Islet of Langerhans (tissue), 1 donor: ENCODE measurements at regions not wholly inside any gene's neighbourhood (a gene's known extent, or its start where the extent isn't known, plus 50 kb on each side); places are given as distances from the start of the nearest gene placed in this dataset.

ENCODE experiments used
- FAIRE-seq: peaks from one replicate; lab custom pipeline; 2011; peaks lifted over from hg19 to GRCh38; lab: Jason Lieb, UNC

GRCh38 chr5:113902917-113903660, 389.6 kb downstream of the YTHDC2 start:
- FAIRE-seq = no peak

GRCh38 chr5:113909782-113910181, 396.3 kb downstream of the YTHDC2 start:
- FAIRE-seq = no peak

- FAIRE-seq = no peak
Observed at GRCh38 chr5:113917997-113918396, 404.5 kb downstream of the YTHDC2 start.

GRCh38 chr5:113922343-113922742, 408.8 kb downstream of the YTHDC2 start:
- no peak for FAIRE-seq

- FAIRE-seq = no peak
Observed at GRCh38 chr5:113935453-113935852, 422.0 kb downstream of the YTHDC2 start.

- FAIRE-seq = no peak
Observed at GRCh38 chr5:113937301-113937700, 423.8 kb downstream of the YTHDC2 start.

- FAIRE-seq = no peak
Observed at GRCh38 chr5:113939988-113940387, 421.9 kb upstream of the KCNN2 start.

- no peak for FAIRE-seq
Observed at GRCh38 chr5:113950186-113950585, 411.7 kb upstream of the KCNN2 start.

GRCh38 chr5:113965225-113965624, 396.6 kb upstream of the KCNN2 start:
- no peak for FAIRE-seq

- no peak for FAIRE-seq
Observed at GRCh38 chr5:113969901-113970300, 392.0 kb upstream of the KCNN2 start.

GRCh38 chr5:113971454-113971853, 390.4 kb upstream of the KCNN2 start:
- no peak for FAIRE-seq

GRCh38 chr5:113974976-113975375, 386.9 kb upstream of the KCNN2 start:
- FAIRE-seq = no peak

GRCh38 chr5:113984928-113985327, 376.9 kb upstream of the KCNN2 start:
- no peak for FAIRE-seq

- FAIRE-seq = no peak
Observed at GRCh38 chr5:113985505-113985904, 376.4 kb upstream of the KCNN2 start.

GRCh38 chr5:113989278-113989912, 372.5 kb upstream of the KCNN2 start:
- no peak for FAIRE-seq

GRCh38 chr5:113989913-113990305, 372.0 kb upstream of the KCNN2 start:
- no peak for FAIRE-seq

GRCh38 chr5:114001076-114001475, 360.8 kb upstream of the KCNN2 start:
- FAIRE-seq = no peak

- FAIRE-seq = no peak
Observed at GRCh38 chr5:114006582-114006981, 355.3 kb upstream of the KCNN2 start.

GRCh38 chr5:114007678-114008077, 354.2 kb upstream of the KCNN2 start:
- no peak for FAIRE-seq

GRCh38 chr5:114010362-114010761, 351.5 kb upstream of the KCNN2 start:
- FAIRE-seq = no peak

GRCh38 chr5:114018186-114018585, 343.7 kb upstream of the KCNN2 start:
- no peak for FAIRE-seq

GRCh38 chr5:114038756-114039155, 323.1 kb upstream of the KCNN2 start:
- FAIRE-seq = no peak

- FAIRE-seq = no peak
Observed at GRCh38 chr5:114050087-114050486, 311.8 kb upstream of the KCNN2 start.

GRCh38 chr5:114053372-114053771, 308.5 kb upstream of the KCNN2 start:
- no peak for FAIRE-seq
